Activated CD8-positive, alpha-beta memory T cell treated with anti-CD3 and anti-CD28 coated beads for 1 hour (primary cell): ENCODE measurements at regions not wholly inside any gene's neighbourhood (a gene's known extent, or its start where the extent isn't known, plus 50 kb on each side); places are given as distances from the start of the nearest gene placed in this dataset.

Experiments used
- DNase-seq, 2 donors: peaks; one replicate each; pipeline ENCODE4 v3.0.0-alpha.2; 2020; ENCODE audit warnings: low read depth in 1 of 2; ENCODE audit errors: extremely low read depth in 1 of 2

DNA sequence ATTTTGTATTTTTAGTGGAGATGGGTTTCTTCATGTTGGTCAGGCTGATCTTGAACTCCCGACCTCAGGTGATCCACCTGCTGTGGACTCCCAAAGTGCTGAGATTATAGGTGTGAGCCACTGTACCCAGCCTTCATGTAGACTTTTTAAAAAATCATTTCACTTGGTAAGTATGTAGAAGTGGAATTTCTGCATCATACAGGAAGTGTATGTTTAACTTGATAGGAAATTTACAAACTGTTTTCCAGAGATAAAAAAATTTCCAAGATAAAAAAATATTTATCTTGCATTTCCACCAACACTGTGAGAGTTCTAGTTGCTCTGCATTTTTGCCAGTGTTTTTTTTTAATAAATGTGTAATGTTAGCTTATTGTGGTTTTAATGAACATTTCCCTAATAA is 155.8 kb downstream of the ZNF608 start:
- no peak for DNase-seq

GRCh38 chr5:124587280-124587679 is 159.2 kb downstream of the ZNF608 start:
- DNase-seq: no peak

DNA sequence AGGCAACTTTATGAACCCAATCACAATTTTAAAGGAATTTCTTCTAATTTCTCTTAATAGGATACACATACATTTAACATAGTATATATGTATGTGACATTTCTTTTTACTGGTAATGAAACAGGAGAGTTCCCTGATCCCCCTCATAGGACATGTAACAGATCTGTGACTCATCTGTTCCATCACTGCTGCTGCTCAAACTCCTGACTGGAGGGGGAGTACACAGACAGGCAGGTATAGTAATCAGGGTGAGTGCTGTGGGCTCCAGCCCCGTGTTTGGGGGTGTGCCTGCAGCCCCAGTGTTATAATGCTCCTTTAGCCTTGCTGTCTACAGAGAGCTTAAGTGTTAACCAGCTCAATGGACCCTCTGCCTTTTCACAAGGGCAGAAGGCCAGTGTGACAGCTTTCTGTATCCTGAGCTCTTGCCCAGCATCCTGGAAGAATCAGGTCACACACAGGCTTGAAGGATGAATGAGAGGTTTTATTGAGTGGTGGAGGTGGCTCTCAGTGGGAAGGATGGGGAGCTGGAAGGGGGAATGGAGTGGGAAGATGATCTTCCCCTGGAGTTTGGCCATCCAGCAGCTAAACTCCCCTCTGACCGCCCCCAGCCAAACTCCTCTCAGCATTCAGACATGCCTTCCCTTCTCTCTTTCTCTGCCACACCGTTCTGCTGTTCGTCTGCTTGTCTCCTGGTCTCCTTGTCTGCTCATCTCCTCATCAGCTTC is 161.3 kb downstream of the ZNF608 start:
- DNase-seq: no peak

- no peak for DNase-seq
Measured at GRCh38 chr5:124583469-124584350, 162.7 kb downstream of the ZNF608 start.

GRCh38 chr5:124582561-124582840 is 163.9 kb downstream of the ZNF608 start:
- no peak for DNase-seq

DNA sequence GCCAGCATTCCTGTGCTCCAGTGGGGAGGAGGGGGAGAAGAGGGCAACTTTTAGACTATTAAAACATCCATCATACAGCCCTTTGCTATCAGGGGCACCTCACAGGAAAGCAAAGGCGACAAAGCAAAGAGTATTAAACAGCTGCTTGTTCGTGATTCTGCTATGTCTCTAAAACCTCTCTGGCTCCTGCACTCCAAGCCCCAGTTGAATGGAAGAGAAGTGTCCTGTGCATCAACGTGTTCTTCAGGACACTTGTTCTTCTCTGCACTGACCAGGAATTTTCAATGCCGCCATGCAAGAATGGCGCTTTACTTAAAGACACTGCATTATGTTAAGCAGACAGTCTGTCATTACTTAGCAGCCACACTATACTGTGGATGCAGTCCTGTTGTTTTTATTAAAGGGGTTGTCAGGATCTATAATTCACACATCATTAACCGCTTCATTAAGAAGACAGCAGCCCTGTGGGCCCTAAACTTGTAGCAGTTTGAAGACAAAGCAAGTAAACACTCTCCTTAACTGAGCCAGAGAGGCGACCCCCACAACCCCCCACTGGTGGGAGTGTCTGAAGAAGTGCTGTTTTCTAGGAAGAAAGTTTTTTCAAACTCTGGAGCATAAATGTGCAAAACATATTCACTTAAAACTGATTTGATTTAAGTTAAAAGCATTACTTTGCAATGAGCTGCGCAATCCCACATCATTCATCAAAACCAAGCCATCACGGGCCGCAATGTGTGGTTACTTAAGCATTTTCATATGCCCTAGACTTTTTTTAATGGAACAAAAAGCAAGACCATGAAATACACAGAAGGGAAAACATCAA is 164.5 kb downstream of the ZNF608 start:
- no peak for DNase-seq

GRCh38 chr5:124580925-124581737 is 165.3 kb downstream of the ZNF608 start:
- DNase-seq: no peak

DNA sequence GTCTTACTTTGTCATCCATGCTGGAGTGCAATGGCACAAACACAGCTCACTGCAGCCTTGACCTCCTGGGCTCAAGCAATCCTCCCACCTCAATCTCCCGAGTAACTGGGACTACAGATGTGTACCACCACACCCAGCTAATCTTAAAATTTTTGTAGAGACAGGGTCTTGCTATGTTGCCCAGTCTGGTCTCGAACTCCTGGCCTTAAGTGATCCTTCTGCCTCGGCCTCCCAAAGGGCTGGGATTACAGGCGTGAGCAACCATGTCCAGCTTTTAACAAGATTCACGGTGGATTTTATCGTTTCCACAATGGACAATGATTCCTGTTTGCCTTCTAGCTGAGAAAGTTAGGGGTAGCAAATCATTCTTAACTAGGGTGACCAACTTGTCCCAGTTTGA is 165.9 kb downstream of the ZNF608 start:
- DNase-seq: no peak

DNA sequence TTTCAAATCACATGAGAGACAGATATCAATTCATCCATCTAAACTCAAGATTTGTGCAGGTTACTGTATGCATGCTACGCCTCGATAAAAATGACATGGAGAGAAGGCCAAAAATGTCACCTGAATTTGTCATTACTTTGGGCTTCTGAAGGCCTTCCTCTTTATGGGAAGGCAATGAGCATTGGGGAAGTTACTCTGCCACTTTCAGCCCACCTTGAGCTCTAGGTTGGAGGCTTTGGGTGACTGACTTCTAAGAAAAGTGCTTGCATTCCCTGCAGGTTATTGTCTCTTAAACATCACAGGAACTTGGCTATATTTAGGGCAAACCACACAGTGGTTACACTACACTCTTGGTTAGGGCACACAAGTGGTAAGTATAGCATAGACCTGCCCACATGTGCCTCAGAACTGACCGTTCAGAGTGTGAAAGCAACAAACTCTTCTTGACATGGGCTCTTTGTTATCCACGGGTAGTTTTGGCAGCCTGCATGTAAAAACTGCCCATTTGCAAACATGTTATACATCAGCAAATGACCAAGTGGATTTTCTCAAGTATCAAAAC is 169.5 kb downstream of the ZNF608 start:
- no peak for DNase-seq

DNA sequence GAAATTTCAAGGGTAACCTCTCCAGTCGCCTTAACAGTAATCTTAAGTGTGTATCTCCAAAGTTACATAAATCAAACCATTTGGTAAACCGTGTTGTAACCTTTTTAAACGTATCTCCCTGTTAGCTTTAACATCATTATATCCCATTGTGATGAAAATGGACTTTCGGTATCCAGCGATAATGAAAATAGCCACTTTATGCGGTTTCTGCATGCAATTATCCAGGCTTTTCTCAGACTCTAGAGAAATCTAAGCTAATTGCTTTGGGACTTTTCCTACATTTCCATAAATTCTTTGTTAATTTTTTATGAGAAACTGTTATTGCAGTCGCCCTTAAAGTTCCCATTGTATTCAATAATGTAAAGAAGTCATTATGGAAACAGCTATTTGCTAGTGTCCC is 170.7 kb downstream of the ZNF608 start:
- DNase-seq: no peak

DNA sequence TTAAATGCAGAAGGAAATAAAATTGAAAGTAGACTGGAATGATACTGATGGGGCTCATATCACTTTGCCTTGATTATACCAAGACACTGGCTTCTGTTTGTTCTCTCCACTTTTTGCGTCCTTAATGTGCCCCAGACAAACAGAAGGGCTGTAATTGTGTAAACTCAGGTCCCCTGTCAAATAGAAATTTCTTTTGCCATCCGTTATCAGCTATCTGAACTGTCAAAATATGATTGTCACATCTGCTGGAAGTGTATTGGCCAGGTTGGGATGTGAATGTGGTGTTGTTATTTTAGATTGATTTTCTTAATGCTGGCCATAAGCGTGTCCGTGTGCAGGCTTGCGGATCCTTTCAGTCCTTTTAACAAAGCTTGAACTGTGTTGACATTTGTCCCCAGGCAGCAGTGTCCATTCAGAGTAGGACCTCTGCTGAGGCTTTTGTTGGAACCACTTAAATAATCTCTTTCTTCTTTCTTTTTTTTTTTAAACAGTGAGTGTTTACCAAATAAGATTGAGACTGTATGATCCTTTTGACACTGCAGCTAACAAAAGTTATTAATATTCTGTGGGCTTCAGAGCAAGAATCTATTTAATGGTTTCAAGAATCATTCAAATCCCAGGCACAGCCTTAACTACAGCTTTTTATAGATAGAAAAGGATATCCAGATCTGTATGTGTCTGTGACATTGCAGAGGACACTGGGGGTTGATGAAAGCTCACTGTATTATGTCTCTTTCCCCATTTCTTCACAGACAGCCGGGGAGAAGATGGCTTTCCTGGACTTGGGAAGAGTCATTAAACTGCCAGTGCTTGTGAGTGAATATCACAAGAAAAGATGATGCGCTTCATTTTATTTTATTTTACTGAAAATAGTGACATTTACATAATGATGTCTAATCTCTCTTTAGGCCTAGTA is 171.7 kb downstream of the ZNF608 start:
- DNase-seq: no peak

DNA sequence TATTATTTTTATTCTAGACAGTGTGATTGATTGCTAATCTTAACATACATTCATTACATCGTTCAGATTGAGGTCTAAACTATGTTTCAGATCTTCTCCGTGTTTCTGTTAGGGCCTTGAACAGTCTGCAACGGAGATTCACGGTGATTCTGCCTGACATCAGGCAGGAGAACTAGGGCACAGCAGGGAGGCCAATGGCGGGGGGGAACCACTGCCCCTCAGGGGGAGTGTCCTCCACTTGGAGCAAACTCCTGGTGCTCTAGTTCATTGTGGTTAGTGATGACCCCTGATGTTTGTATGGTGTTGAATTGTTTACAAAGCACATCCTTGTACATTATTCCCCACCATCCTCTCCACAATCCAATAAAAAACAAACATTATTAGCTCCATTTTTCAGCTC is 173.5 kb downstream of the ZNF608 start:
- no peak for DNase-seq

GRCh38 chr5:124570285-124571035 is 176.0 kb downstream of the ZNF608 start:
- no peak for DNase-seq

DNA sequence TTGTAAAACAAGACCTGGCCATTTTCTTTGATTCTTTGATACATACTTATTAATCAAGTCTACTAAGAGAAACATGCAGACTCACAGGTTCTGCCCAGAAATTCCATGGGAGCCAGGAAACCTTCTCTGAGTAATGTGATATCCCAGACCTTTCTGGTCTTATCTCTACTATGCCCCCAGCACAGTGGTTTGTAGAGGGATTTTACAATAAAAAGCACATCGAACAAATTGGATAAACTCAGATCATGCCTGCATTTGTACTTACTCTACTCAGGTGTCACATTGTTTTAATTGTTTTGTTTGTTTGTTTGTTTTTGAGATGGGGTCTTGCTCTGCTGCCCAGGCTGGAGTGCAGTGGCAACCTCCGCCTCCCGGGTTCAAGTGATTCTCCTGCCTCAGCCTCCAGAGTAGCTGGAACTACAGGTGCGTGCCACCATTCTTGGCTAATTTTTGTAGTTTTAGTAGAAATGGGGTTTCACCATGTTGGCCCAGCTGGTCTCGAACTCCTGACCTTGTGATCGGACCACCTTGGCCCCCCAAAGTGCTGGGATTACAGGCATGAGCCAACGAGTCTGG is 179.5 kb downstream of the ZNF608 start:
- DNase-seq: no peak

GRCh38 chr5:124561451-124561850 is 185.0 kb downstream of the ZNF608 start:
- no peak for DNase-seq

DNA sequence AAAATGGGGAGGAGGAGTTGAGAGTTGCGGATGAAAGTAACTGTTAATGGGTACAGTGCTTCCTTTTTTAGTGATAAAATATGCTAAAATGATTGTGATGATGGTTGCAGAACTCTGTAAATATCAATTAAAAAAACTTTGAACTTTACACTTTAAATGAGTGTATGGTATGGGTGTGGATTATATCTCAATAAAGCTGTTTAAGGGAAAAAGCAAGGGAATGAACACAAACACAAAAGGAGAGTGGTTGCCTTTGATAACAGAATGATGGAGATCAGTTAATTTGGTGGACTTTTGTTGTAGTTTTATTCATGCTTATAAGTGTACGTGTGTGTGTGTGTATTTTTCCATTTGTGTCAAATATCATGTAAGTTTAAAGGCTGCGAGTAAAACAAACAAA is 186.1 kb downstream of the ZNF608 start:
- DNase-seq: no peak

DNA sequence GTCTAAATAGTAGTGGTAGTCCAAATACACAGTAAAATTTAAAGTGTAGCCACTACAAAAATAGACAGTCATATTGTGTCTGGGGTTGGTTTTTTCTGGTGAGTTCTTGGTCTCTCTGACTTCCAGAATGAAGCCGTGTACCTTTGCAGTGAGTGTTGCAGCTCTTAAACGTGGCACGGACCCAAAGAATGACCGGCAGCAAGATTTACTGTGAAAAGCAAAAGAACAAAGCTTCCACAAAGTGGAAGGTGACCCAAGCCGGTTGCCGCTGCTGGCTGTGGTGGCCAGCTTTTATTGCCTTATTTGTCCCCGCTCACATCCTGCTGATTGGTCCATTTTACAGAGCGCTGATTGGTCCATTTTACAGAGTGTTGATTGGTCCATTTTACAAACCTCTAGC is 188.7 kb downstream of the ZNF608 start:
- DNase-seq: no peak
